ENCODE measurements at regions not wholly inside any gene's neighbourhood (a gene's known extent, or its start where the extent isn't known, plus 50 kb on each side); places are given as distances from the start of the nearest gene placed in this dataset.
A peak's percentile ranks its signal among the peaks of the same experiment; 100 is the strongest.

GRCh38 chr4:72974694-72975487, 94.6 kb downstream of the COX18 start:
- Mint-ChIP-seq H3K36me3 (ENCODE audit: low read depth) (no peaks in the 10 kb centered on the region), H3K4me1 (ENCODE audit: low read depth) (peaks cover 70% of the 10 kb centered on the region), H3K27me3 (ENCODE audit: insufficient read depth) (peaks cover 2% of the 10 kb centered on the region; the same call in 1 of the 2 replicates), H3K27ac (peak overlapping the region; percentile 78), H3K4me3 (peak overlapping the region; percentile 57), H3K9me3 (0 out of 2 replicates have a peak, but pooled peaks cover 8% of the 10 kb centered on the region)
- DNase-seq: peak; percentile 30
- TF ChIP-seq, protein P1, sequence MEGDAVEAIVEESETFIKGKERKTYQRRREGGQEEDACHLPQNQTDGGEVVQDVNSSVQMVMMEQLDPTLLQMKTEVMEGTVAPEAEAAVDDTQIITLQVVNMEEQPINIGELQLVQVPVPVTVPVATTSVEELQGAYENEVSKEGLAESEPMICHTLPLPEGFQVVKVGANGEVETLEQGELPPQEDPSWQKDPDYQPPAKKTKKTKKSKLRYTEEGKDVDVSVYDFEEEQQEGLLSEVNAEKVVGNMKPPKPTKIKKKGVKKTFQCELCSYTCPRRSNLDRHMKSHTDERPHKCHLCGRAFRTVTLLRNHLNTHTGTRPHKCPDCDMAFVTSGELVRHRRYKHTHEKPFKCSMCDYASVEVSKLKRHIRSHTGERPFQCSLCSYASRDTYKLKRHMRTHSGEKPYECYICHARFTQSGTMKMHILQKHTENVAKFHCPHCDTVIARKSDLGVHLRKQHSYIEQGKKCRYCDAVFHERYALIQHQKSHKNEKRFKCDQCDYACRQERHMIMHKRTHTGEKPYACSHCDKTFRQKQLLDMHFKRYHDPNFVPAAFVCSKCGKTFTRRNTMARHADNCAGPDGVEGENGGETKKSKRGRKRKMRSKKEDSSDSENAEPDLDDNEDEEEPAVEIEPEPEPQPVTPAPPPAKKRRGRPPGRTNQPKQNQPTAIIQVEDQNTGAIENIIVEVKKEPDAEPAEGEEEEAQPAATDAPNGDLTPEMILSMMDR (IDR thresholded peaks at IDR 0.05): no peak

DNA sequence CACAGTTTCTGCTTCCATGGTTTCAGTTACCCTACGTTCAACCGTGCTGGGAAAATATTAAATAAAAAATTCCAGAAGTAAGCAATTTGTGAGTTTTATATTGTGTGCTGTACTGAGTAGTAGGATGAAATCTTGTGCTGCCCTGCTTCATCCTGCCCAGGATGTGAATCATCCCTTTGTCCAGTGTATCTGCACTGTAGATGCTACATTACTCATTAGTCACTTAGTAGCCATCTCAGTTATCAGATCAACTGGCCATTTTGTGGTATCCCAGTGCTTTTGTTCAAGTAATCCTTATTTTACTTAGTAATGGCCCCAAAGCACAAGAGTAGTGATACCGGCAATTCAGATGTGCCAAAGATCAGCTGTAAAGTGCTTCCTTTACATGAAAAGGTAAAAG, 97.9 kb downstream of the COX18 start:
- H3K36me3 Mint-ChIP-seq (ENCODE audit: low read depth): no peaks in the 10 kb centered on the region
- 0 out of 2 replicates have a peak, but pooled peaks cover 8% of the 10 kb centered on the region for H3K9me3 Mint-ChIP-seq
- DNase-seq: peak; percentile 94
- H3K4me3 Mint-ChIP-seq: peak overlapping the region; percentile 57
- H3K27ac Mint-ChIP-seq: peak overlapping the region; percentile 90
- TF ChIP-seq, protein P1 (IDR thresholded peaks at IDR 0.05): no peak
- peaks cover 70% of the 10 kb centered on the region for H3K4me1 Mint-ChIP-seq (ENCODE audit: low read depth)
- H3K27me3 Mint-ChIP-seq (ENCODE audit: insufficient read depth): no peaks in the 10 kb centered on the region

- Mint-ChIP-seq H3K36me3 (ENCODE audit: low read depth) (no peaks in the 10 kb centered on the region), H3K9me3 (0 out of 2 replicates have a peak, but pooled peaks cover 8% of the 10 kb centered on the region), H3K27me3 (ENCODE audit: insufficient read depth) (no peaks in the 10 kb centered on the region), H3K4me1 (ENCODE audit: low read depth) (peaks cover 66% of the 10 kb centered on the region), H3K27ac (peak overlapping the region; percentile 90), H3K4me3 (peak overlapping the region; percentile 26; the same call in 1 of the 2 replicates)
- DNase-seq: no peak
- TF ChIP-seq, protein P1 (IDR thresholded peaks at IDR 0.05): no peak
These were observed 98.8 kb downstream of the COX18 start for GRCh38 chr4:72970756-72971155.

DNA sequence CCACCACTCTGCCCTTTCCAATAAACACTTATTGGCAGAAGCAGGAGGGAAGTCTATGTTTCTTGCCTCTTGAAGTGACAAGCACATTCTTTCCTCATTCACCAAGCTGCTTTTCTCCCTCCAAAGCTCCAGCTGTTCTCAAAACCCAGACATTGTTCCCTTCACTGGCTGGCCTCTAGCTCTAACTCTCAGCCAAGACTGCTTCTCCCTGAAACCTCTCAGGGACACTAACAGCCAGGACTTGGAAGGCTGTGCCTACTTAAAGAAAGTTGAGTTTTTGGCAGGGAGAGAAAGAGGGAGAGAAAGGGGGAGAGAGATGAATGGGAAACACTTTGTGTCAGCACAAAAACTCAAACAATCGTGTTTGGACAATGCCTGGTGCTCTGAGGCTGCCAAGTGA, 99.5 kb downstream of the COX18 start:
- Mint-ChIP-seq H3K4me3 (no peak overlapping the region), H3K9me3 (0 out of 2 replicates have a peak, but pooled peaks cover 8% of the 10 kb centered on the region), H3K27me3 (ENCODE audit: insufficient read depth) (no peaks in the 10 kb centered on the region), H3K27ac (peak overlapping the region; percentile 17; the same call in 1 of the 2 replicates), H3K4me1 (ENCODE audit: low read depth) (peaks cover 58% of the 10 kb centered on the region), H3K36me3 (ENCODE audit: low read depth) (no peaks in the 10 kb centered on the region)
- DNase-seq: no peak
- TF ChIP-seq, protein P1 (IDR thresholded peaks at IDR 0.05): no peak

DNA sequence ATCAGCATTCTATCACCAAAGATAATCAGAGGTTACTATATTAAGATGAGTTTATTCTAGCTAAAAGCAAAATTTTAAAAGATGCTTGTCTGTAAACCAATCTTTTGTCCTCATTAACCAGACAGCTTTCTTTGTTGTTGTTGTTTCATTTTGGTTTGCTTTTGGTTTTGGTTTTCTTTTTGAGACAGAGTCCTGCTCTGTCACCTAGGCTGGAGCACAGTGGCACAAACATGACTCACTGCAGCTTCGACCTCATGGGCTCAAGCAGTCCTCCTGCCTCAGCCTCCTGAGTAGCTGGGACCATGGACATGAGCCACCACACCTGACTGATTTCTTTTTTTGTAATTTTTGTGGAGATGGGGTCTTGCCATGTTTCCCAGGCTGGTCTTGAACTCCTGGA, 102.9 kb downstream of the COX18 start:
- H3K27me3 Mint-ChIP-seq (ENCODE audit: insufficient read depth): 0 out of 2 replicates have a peak, but pooled peaks cover 2% of the 10 kb centered on the region
- H3K4me3 Mint-ChIP-seq: no peak overlapping the region
- no peak for DNase-seq
- TF ChIP-seq, protein P1 (IDR thresholded peaks at IDR 0.05): no peak
- peaks cover 29% of the 10 kb centered on the region for H3K4me1 Mint-ChIP-seq (ENCODE audit: low read depth)
- H3K36me3 Mint-ChIP-seq (ENCODE audit: low read depth): 0 out of 2 replicates have a peak, but pooled peaks cover 13% of the 10 kb centered on the region
- H3K27ac Mint-ChIP-seq: no peak overlapping the region
- peaks cover 13% of the 10 kb centered on the region; the same call in 1 of the 2 replicates for H3K9me3 Mint-ChIP-seq

All from HFFc6 (cell line).